ENCODE measurements at regions not wholly inside any gene's neighbourhood (a gene's known extent, or its start where the extent isn't known, plus 50 kb on each side); places are given as distances from the start of the nearest gene placed in this dataset.

GRCh38 chr1:219399446-219399845 is 213.5 kb downstream of the ZC3H11B start:
- intact Hi-C loops (cut with DNase I, micrococcal nuclease), result no loop called here
- CTCF ChIA-PET, result no interaction called here
- H3K4me3 Mint-ChIP-seq, result no peak overlapping the region
- peaks cover 8 to 17% of the 10 kb centered on the region in 2 experiments for H3K9me3 ChIP-seq (ENCODE audit: control insufficient read depth in 1 of 2, insufficient read depth in 1 of 2, low read length in 2 of 2)
- H3K27me3 ChIP-seq (ENCODE audit: control insufficient read depth in 1 of 2, insufficient read depth in 2 of 2, low read length in 2 of 2), result no peaks in the 10 kb centered on the region
- no peak overlapping the region for H3K27ac Mint-ChIP-seq
- no peaks in the 10 kb centered on the region for H3K4me1 Mint-ChIP-seq (ENCODE audit: low read depth)
- H3K27ac ChIP-seq (ENCODE audit: low read depth in 1 of 2, low read length in 2 of 2), result no peak overlapping the region
- no peak for ATAC-seq (ENCODE audit: poor library complexity)
- POLR2A ChIA-PET, result no interaction called here
- TF ChIP-seq CTCF (IDR thresholded peaks at IDR 0.05), result no peak
- peaks cover 22% of the 10 kb centered on the region for H3K9me3 Mint-ChIP-seq
- no peak overlapping the region for H3K4me3 ChIP-seq (ENCODE audit: low read length)
- H3K4me1 ChIP-seq (ENCODE audit: insufficient read depth, low read length), result no peaks in the 10 kb centered on the region
- peaks cover 7% of the 10 kb centered on the region for H3K36me3 Mint-ChIP-seq (ENCODE audit: low read depth)
- no peak for DNase-seq
- H3K36me3 ChIP-seq (ENCODE audit: insufficient read depth, low read length), result no peaks in the 10 kb centered on the region
- peaks cover 8% of the 10 kb centered on the region for H3K27me3 Mint-ChIP-seq

DNA sequence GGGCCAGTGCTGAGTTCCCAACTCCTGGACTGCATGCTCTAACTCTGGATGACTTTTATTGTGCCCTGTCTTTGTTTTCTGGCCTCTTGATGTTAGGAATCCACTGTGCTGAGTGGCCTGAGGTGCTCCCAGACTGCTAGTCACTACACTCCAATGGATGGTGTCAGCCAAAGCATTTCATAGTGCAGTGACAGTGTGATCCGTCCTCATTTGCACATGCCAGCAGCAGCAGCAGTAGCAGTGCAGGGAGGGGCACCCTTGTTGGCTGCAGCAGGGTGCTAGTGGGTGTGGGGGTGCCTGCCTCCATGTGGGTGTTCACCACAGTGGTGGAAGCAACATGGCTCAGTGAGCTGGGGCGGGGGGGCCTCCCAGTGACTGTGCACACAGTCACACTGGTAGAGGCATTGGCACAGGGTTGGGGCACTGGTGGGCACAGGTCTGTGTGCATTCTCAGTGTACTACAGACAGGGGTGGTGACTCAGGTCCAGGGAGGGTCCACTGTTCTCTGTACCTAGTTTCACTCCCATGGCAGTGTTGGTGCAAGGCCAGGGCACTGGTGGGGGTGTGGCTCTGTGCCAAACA is 214.0 kb downstream of the ZC3H11B start:
- Mint-ChIP-seq H3K27ac (no peak overlapping the region), H3K4me3 (no peak overlapping the region), H3K9me3 (peaks cover 25% of the 10 kb centered on the region), H3K36me3 (ENCODE audit: low read depth) (peaks cover 7% of the 10 kb centered on the region), H3K27me3 (peaks cover 8% of the 10 kb centered on the region), H3K4me1 (ENCODE audit: low read depth) (no peaks in the 10 kb centered on the region)
- intact Hi-C loops (cut with DNase I, micrococcal nuclease), result no loop called here
- POLR2A ChIA-PET, result no interaction called here
- Histone ChIP-seq H3K4me1 (ENCODE audit: insufficient read depth, low read length) (no peaks in the 10 kb centered on the region), H3K9me3 (ENCODE audit: control insufficient read depth in 1 of 2, insufficient read depth in 1 of 2, low read length in 2 of 2) (peaks cover 8 to 17% of the 10 kb centered on the region in 2 experiments), H3K36me3 (ENCODE audit: insufficient read depth, low read length) (no peaks in the 10 kb centered on the region), H3K27me3 (ENCODE audit: control insufficient read depth in 1 of 2, insufficient read depth in 2 of 2, low read length in 2 of 2) (no peaks in the 10 kb centered on the region), H3K4me3 (ENCODE audit: low read length) (no peak overlapping the region), H3K27ac (ENCODE audit: low read depth in 1 of 2, low read length in 2 of 2) (no peak overlapping the region)
- ATAC-seq (ENCODE audit: poor library complexity) (no peak), DNase-seq (no peak)
- no peak for TF ChIP-seq CTCF (IDR thresholded peaks at IDR 0.05)
- CTCF ChIA-PET, result no interaction called here

GRCh38 chr1:219397511-219397910 is 215.4 kb downstream of the ZC3H11B start:
- Histone ChIP-seq H3K4me1 (ENCODE audit: insufficient read depth, low read length) (no peaks in the 10 kb centered on the region), H3K36me3 (ENCODE audit: insufficient read depth, low read length) (no peaks in the 10 kb centered on the region), H3K27ac (ENCODE audit: low read depth in 1 of 2, low read length in 2 of 2) (no peak overlapping the region), H3K27me3 (ENCODE audit: control insufficient read depth in 1 of 2, insufficient read depth in 2 of 2, low read length in 2 of 2) (no peaks in the 10 kb centered on the region), H3K4me3 (ENCODE audit: low read length) (no peak overlapping the region), H3K9me3 (ENCODE audit: control insufficient read depth in 1 of 2, insufficient read depth in 1 of 2, low read length in 2 of 2) (peaks cover 15 to 22% of the 10 kb centered on the region in 2 experiments)
- DNase-seq (no peak), ATAC-seq (ENCODE audit: poor library complexity) (no peak)
- Mint-ChIP-seq H3K4me3 (no peak overlapping the region), H3K27ac (no peak overlapping the region), H3K36me3 (ENCODE audit: low read depth) (peaks cover 7% of the 10 kb centered on the region), H3K9me3 (peaks cover 25% of the 10 kb centered on the region), H3K4me1 (ENCODE audit: low read depth) (no peaks in the 10 kb centered on the region), H3K27me3 (no peaks in the 10 kb centered on the region)
- ChIA-PET POLR2A (no interaction called here), CTCF (no interaction called here)
- TF ChIP-seq CTCF (IDR thresholded peaks at IDR 0.05), result no peak
- intact Hi-C loops (cut with DNase I, micrococcal nuclease), result no loop called here
